ENCODE measurements at regions not wholly inside any gene's neighbourhood (a gene's known extent, or its start where the extent isn't known, plus 50 kb on each side); places are given as distances from the start of the nearest gene placed in this dataset.

- TF ChIP-seq ZNF570 (CRISPR knock-in tag; IDR thresholded peaks at IDR 0.05; ENCODE audit: borderline replicate concordance) (no peak), ZNF770 (CRISPR knock-in tag; IDR thresholded peaks at IDR 0.05) (peak; percentile 81), THAP9 (CRISPR knock-in tag; IDR thresholded peaks at IDR 0.05; ENCODE audit: borderline replicate concordance) (no peak), ZNF121 (CRISPR knock-in tag; IDR thresholded peaks at IDR 0.05) (peak; percentile 53; the same call in 1 of the 2 replicates)
- TF ChIP-seq, protein P1, sequence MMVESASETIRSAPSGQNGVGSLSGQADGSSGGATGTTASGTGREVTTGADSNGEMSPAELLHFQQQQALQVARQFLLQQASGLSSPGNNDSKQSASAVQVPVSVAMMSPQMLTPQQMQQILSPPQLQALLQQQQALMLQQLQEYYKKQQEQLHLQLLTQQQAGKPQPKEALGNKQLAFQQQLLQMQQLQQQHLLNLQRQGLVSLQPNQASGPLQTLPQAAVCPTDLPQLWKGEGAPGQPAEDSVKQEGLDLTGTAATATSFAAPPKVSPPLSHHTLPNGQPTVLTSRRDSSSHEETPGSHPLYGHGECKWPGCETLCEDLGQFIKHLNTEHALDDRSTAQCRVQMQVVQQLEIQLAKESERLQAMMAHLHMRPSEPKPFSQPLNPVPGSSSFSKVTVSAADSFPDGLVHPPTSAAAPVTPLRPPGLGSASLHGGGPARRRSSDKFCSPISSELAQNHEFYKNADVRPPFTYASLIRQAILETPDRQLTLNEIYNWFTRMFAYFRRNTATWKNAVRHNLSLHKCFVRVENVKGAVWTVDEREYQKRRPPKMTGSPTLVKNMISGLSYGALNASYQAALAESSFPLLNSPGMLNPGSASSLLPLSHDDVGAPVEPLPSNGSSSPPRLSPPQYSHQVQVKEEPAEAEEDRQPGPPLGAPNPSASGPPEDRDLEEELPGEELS (CRISPR knock-in tag; IDR thresholded peaks at IDR 0.05) = no peak
- Histone ChIP-seq H3K4me3 (replicated peaks in 1 of 3; ENCODE audit: insufficient read depth in 1 of 3, low read depth in 2 of 3, low read length in 3 of 3) (no peak overlapping the region), H3K9me3 (ENCODE audit: low read length) (no peaks in the 10 kb centered on the region), H2AFZ (ENCODE audit: low read length) (no peak overlapping the region), H3K4me2 (ENCODE audit: low read depth, low read length) (no peak overlapping the region), H3K9ac (ENCODE audit: insufficient read depth, low read depth, low read length) (no peak overlapping the region), H3K27ac (ENCODE audit: extremely low read length, insufficient read depth, low read length) (no peak overlapping the region), H3K27me3 (ENCODE audit: control insufficient read depth in 1 of 2, insufficient read depth in 2 of 2, low read length in 2 of 2) (no peaks in the 10 kb centered on the region; a peak in 1 of 5 replicates), H3K79me2 (ENCODE audit: insufficient read depth, low read length) (no peaks in the 10 kb centered on the region), H3K36me3 (replicated peaks in 1 of 2; ENCODE audit: control insufficient read depth in 1 of 2, insufficient read depth in 2 of 2, low read length in 2 of 2) (no peaks in the 10 kb centered on the region), H3K4me1 (ENCODE audit: insufficient read depth, low read length) (peaks cover 11% of the 10 kb centered on the region), H4K20me1 (ENCODE audit: insufficient read depth, low read length) (no peaks in the 10 kb centered on the region)
- BruUV-seq (replicated peaks) = no TSS peak
- ChIA-PET POLR2A (no interaction called here), CTCF (ENCODE audit: low intra/inter-chr PET ratio, low total read pairs) (no interaction called here)
- intact Hi-C loops (cut with micrococcal nuclease; ENCODE audit: unreplicated experiment) (no loop called here), in situ Hi-C loops (cut with HindIII; ENCODE audit: extremely low pct_ligation_motif_present, low pct_unique_long_range_greater_than_20kb) (no loop called here)
- DNase-seq (ENCODE audit: low spot score) = no peak
- ATAC-seq = no peak
- WGBS (ENCODE audit: low lambda C conversion rate) = 8% methylated on average over 4 of the region's 4 CpGs
- FAIRE-seq = no peak
Observed at GRCh38 chr16:5314377-5314776, 216.8 kb upstream of the EEF2KMT start.

Measured in HepG2 (cell line).